Mesendoderm (in vitro differentiated cells): ENCODE measurements at regions not wholly inside any gene's neighbourhood (a gene's known extent, or its start where the extent isn't known, plus 50 kb on each side); places are given as distances from the start of the nearest gene placed in this dataset.

Experiments
- DNase-seq: peaks from one replicate; pipeline ENCODE4 v3.0.0; 2013
- H2AK5ac ChIP-seq: 2 replicates; pipeline ENCODE4 v1.6.1; 2013; ENCODE audit warnings: low read length, inconsistent platforms
- H2BK120ac ChIP-seq: 2 replicates; pipeline ENCODE4 v1.6.1; 2013; ENCODE audit warnings: low read depth, mild to moderate bottlenecking, low read length, moderate library complexity, mixed read lengths
- H2BK15ac ChIP-seq: replicated peaks from 2 replicates; pipeline ENCODE4 v1.6.1; 2013; ENCODE audit warnings: low read depth, mild to moderate bottlenecking, moderate library complexity
- H2BK5ac ChIP-seq: 2 replicates; pipeline ENCODE4 v1.6.1; 2013; ENCODE audit warnings: low read length, inconsistent platforms
- H3K18ac ChIP-seq: 2 replicates; pipeline ENCODE4 v1.6.1; 2013; ENCODE audit warnings: mild to moderate bottlenecking, low read length, mixed read lengths
- H3K23ac ChIP-seq: one replicate; pipeline ENCODE4 v1.6.1; 2013; ENCODE audit warnings: low read length
- H3K27ac ChIP-seq: 2 replicates; pipeline ENCODE4 v1.5.1; 2013; ENCODE audit warnings: low read depth, mild to moderate bottlenecking, inconsistent platforms, low read length, moderate library complexity
- H3K27me3 ChIP-seq: 2 replicates; pipeline ENCODE4 v1.6.1; 2013; ENCODE audit warnings: low read length, control low read depth, mild to moderate bottlenecking, inconsistent platforms; ENCODE audit not compliant: insufficient read depth, poor library complexity
- H3K36me3 ChIP-seq: 2 replicates; pipeline ENCODE4 v1.6.1; 2013; ENCODE audit warnings: low read length, inconsistent platforms; ENCODE audit not compliant: control insufficient read depth, insufficient read depth
- H3K4ac ChIP-seq: one replicate; pipeline ENCODE4 v1.6.1; 2013; ENCODE audit warnings: low read depth, mild to moderate bottlenecking, low read length, moderate library complexity
- H3K4me1 ChIP-seq: 2 replicates; pipeline ENCODE4 v1.6.1; 2013; ENCODE audit warnings: low read depth, low read length, inconsistent platforms; ENCODE audit not compliant: control insufficient read depth
- H3K4me2 ChIP-seq: 2 replicates; pipeline ENCODE4 v1.6.1; 2013; ENCODE audit warnings: low read length
- H3K4me3 ChIP-seq: 2 replicates; pipeline ENCODE4 v1.5.1; 2013; ENCODE audit warnings: mild to moderate bottlenecking, low read length
- H3K56ac ChIP-seq: one replicate; pipeline ENCODE4 v1.6.1; 2013; ENCODE audit warnings: low read length
- H3K79me1 ChIP-seq: 2 replicates; pipeline ENCODE4 v1.6.1; 2013; ENCODE audit warnings: low read length, inconsistent platforms
- H3K79me2 ChIP-seq: 2 replicates; pipeline ENCODE4 v1.6.1; 2013; ENCODE audit warnings: mild to moderate bottlenecking, low read length; ENCODE audit not compliant: control insufficient read depth, insufficient read depth
- H3K9ac ChIP-seq: 2 replicates; pipeline ENCODE4 v1.6.1; 2013; ENCODE audit warnings: low read length, inconsistent platforms
- H4K5ac ChIP-seq: one replicate; pipeline ENCODE4 v1.6.1; 2013; ENCODE audit warnings: low read length
- H4K8ac ChIP-seq: one replicate; pipeline ENCODE4 v1.6.1; 2013; ENCODE audit warnings: low read depth, mild to moderate bottlenecking, control low read depth, low read length, moderate library complexity
- WGBS: extraction: QIAGEN DNeasy Blood & Tissue Kit; methylation state at CpG from one replicate; pipeline ENCODE4 v1.1.7; 2013; ENCODE audit warnings: low lambda C conversion rate, missing lambda C conversion rate; ENCODE audit not compliant: insufficient coverage; ENCODE audit errors: extremely low coverage; 5-methylcytosine and 5-hydroxymethylcytosine counted together

GRCh38 chr16:9235867-9236266, 144.4 kb downstream of the HAPSTR1 start:
- Histone ChIP-seq H3K79me2 (no peaks in the 10 kb centered on the region), H2BK5ac (no peak overlapping the region), H2BK15ac (no peak overlapping the region), H3K4ac (no peak overlapping the region), H3K23ac (no peak overlapping the region), H3K4me2 (no peak overlapping the region), H2BK120ac (no peak overlapping the region), H3K4me1 (no peaks in the 10 kb centered on the region), H3K79me1 (no peaks in the 10 kb centered on the region), H3K36me3 (no peaks in the 10 kb centered on the region), H3K4me3 (no peak overlapping the region), H4K8ac (no peak overlapping the region), H3K27me3 (no peaks in the 10 kb centered on the region), H3K9ac (no peak overlapping the region), H3K18ac (no peak overlapping the region), H4K5ac (no peak overlapping the region), H2AK5ac (no peak overlapping the region), H3K27ac (no peak overlapping the region), H3K56ac (no peak overlapping the region)
- no peak for DNase-seq
- WGBS = no CpG with 5 or more reads among the region's 2 CpGs

- H3K4me1 ChIP-seq = no peaks in the 10 kb centered on the region
- H3K27me3 ChIP-seq = no peaks in the 10 kb centered on the region
- no peak overlapping the region for H3K4me2 ChIP-seq
- H4K8ac ChIP-seq = no peak overlapping the region
- H3K9ac ChIP-seq = no peak overlapping the region
- no peaks in the 10 kb centered on the region for H3K36me3 ChIP-seq
- no peak overlapping the region for H3K4ac ChIP-seq
- no peak overlapping the region for H3K4me3 ChIP-seq
- H3K27ac ChIP-seq = no peak overlapping the region
- no peak for DNase-seq
- no peak overlapping the region for H3K18ac ChIP-seq
- no peak overlapping the region for H3K23ac ChIP-seq
- no peak overlapping the region for H2AK5ac ChIP-seq
- no peak overlapping the region for H3K56ac ChIP-seq
- no peak overlapping the region for H2BK5ac ChIP-seq
- no peak overlapping the region for H2BK120ac ChIP-seq
- H3K79me2 ChIP-seq = no peaks in the 10 kb centered on the region
- WGBS = no CpG with 5 or more reads among the region's 5 CpGs
- H2BK15ac ChIP-seq = no peak overlapping the region
- H3K79me1 ChIP-seq = no peaks in the 10 kb centered on the region
- H4K5ac ChIP-seq = no peak overlapping the region
These were observed 144.9 kb downstream of the HAPSTR1 start for GRCh38 chr16:9236319-9236718.

- Histone ChIP-seq H3K18ac (no peak overlapping the region), H3K27ac (no peak overlapping the region), H4K5ac (no peak overlapping the region), H2AK5ac (no peak overlapping the region), H3K36me3 (no peaks in the 10 kb centered on the region), H3K79me1 (no peaks in the 10 kb centered on the region), H3K79me2 (no peaks in the 10 kb centered on the region), H3K4me2 (no peak overlapping the region), H3K4me1 (no peaks in the 10 kb centered on the region), H4K8ac (no peak overlapping the region), H3K4me3 (no peak overlapping the region), H2BK120ac (no peak overlapping the region), H3K56ac (no peak overlapping the region), H3K4ac (no peak overlapping the region), H2BK5ac (no peak overlapping the region), H3K9ac (no peak overlapping the region), H2BK15ac (no peak overlapping the region), H3K27me3 (no peaks in the 10 kb centered on the region), H3K23ac (no peak overlapping the region)
- DNase-seq = no peak
- no CpG with 5 or more reads among the region's 1 CpG for WGBS
These were observed 146.9 kb downstream of the HAPSTR1 start for GRCh38 chr16:9238346-9238745.

- H3K56ac ChIP-seq = no peak overlapping the region
- no peak overlapping the region for H4K5ac ChIP-seq
These were observed 149.7 kb downstream of the HAPSTR1 start for GRCh38 chr16:9241177-9241576.

GRCh38 chr16:9248162-9248561, 156.7 kb downstream of the HAPSTR1 start:
- no CpG with 5 or more reads among the region's 2 CpGs for WGBS
- no peak overlapping the region for H3K4me2 ChIP-seq
- no peaks in the 10 kb centered on the region for H3K4me1 ChIP-seq
- H3K4ac ChIP-seq = no peak overlapping the region
- H3K56ac ChIP-seq = no peak overlapping the region
- H3K18ac ChIP-seq = no peak overlapping the region
- H3K9ac ChIP-seq = no peak overlapping the region
- H4K5ac ChIP-seq = no peak overlapping the region
- H3K79me2 ChIP-seq = no peaks in the 10 kb centered on the region
- no peaks in the 10 kb centered on the region for H3K36me3 ChIP-seq
- H3K4me3 ChIP-seq = no peak overlapping the region
- no peak overlapping the region for H3K23ac ChIP-seq
- no peaks in the 10 kb centered on the region for H3K79me1 ChIP-seq
- no peaks in the 10 kb centered on the region for H3K27me3 ChIP-seq
- H4K8ac ChIP-seq = no peak overlapping the region
- no peak overlapping the region for H2BK5ac ChIP-seq
- no peak overlapping the region for H2BK15ac ChIP-seq
- H2AK5ac ChIP-seq = no peak overlapping the region
- DNase-seq = no peak
- H2BK120ac ChIP-seq = no peak overlapping the region
- no peak overlapping the region for H3K27ac ChIP-seq

More at GRCh38 chr16:9241177-9241576, 149.7 kb downstream of the HAPSTR1 start:
- Histone ChIP-seq H3K79me1 (no peaks in the 10 kb centered on the region), H3K4me2 (no peak overlapping the region), H4K8ac (no peak overlapping the region), H2AK5ac (no peak overlapping the region), H2BK5ac (no peak overlapping the region), H3K18ac (no peak overlapping the region), H3K36me3 (no peaks in the 10 kb centered on the region), H3K4me1 (no peaks in the 10 kb centered on the region), H3K4me3 (no peak overlapping the region), H3K4ac (no peak overlapping the region), H3K79me2 (no peaks in the 10 kb centered on the region), H2BK15ac (no peak overlapping the region), H3K23ac (no peak overlapping the region), H2BK120ac (no peak overlapping the region), H3K9ac (no peak overlapping the region), H3K27me3 (no peaks in the 10 kb centered on the region), H3K27ac (no peak overlapping the region)
- no peak for DNase-seq

GRCh38 chr16:9249534-9249933, 158.1 kb downstream of the HAPSTR1 start:
- Histone ChIP-seq H3K9ac (no peak overlapping the region), H3K4ac (no peak overlapping the region), H3K79me1 (no peaks in the 10 kb centered on the region), H4K5ac (no peak overlapping the region), H2BK5ac (no peak overlapping the region), H3K27me3 (no peaks in the 10 kb centered on the region), H3K18ac (no peak overlapping the region), H3K4me2 (no peak overlapping the region), H2BK15ac (no peak overlapping the region), H3K27ac (no peak overlapping the region), H2AK5ac (no peak overlapping the region), H4K8ac (no peak overlapping the region), H3K36me3 (no peaks in the 10 kb centered on the region), H3K79me2 (no peaks in the 10 kb centered on the region), H3K56ac (no peak overlapping the region), H3K23ac (no peak overlapping the region), H3K4me1 (no peaks in the 10 kb centered on the region), H3K4me3 (no peak overlapping the region), H2BK120ac (no peak overlapping the region)
- DNase-seq = no peak
- WGBS = no CpG with 5 or more reads among the region's 4 CpGs
